ENCODE measurements at regions not wholly inside any gene's neighbourhood (a gene's known extent, or its start where the extent isn't known, plus 50 kb on each side); places are given as distances from the start of the nearest gene placed in this dataset.
"Not testable (repeated sequence)": the region's sequence is repeated elsewhere in the genome, so short reads cannot be mapped to it uniquely, and the experiment has no call there.

DNA sequence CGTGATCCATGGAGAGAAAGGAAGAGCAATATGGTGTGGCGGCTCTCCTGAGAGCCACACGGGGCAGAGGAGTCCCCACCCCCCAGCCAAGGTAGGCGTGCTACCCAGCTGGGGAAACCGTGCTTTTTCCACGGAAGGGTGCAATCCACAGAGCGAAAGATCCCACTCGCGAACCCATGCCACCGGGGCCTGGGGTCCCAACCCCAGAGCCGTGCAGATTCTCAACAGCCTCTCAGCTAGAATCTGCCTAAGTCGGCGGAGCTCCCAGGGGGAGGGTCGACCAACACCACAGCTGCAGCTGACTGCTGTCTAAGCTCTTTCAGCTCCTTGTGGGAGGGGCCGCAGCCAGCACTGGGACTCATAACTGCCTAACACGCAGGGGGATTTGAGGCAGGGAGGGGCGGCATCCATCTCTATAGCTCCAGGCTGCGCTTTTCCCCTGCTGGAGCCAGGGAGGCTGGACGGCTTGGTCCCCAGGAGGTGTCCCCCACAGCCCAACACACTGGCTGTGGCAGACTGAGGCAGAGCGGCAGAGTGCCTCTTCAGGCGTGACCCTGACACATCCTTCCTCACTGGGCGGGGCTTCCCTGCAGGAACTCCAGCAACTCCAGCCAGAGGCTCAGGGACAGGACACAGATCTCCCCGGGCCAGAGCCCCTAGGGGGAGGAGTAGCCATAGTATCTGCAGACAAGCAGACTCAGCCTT is 107.6 kb upstream of the ZBTB20 start:
- DNase-seq: no peak

DNA sequence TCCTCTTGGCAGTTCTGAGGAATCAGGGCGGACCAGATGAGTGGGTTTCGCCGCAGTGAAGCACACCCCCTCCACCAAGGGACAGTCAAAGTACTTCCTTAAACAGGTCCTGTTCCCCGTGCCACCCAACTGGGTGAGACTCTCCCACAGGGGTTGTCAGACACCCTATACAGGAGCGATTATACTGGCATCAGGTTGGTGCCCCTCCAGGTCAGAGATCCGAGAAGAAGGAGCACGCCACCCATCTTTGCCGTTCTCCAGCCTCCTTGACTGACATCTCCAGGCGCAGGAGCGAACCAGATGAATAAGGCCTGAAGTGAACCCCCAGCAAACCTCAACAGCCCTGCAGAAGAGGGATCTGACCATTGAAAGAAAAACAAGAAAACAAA is 108.1 kb upstream of the ZBTB20 start:
- DNase-seq: no peak

DNA sequence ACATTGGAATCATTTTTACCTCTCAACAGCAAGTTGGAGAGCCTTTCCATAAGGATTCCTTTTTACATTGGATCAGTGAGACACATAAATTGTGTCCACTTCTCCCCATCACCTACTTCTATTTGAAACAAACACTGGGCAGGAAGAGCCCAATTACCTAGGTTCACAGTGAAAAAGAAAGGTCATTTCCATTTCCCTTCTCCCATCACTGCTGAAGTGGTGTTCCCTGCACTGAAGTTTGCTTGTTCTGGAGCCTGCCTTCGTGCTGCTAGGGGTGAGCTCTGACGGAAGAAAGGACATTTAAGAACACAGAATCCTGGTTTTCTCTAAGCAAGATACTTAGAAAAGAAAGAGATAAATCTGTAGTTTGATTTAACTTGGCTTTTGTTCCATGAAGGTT is 123.8 kb upstream of the ZBTB20 start:
- DNase-seq: no peak

DNA sequence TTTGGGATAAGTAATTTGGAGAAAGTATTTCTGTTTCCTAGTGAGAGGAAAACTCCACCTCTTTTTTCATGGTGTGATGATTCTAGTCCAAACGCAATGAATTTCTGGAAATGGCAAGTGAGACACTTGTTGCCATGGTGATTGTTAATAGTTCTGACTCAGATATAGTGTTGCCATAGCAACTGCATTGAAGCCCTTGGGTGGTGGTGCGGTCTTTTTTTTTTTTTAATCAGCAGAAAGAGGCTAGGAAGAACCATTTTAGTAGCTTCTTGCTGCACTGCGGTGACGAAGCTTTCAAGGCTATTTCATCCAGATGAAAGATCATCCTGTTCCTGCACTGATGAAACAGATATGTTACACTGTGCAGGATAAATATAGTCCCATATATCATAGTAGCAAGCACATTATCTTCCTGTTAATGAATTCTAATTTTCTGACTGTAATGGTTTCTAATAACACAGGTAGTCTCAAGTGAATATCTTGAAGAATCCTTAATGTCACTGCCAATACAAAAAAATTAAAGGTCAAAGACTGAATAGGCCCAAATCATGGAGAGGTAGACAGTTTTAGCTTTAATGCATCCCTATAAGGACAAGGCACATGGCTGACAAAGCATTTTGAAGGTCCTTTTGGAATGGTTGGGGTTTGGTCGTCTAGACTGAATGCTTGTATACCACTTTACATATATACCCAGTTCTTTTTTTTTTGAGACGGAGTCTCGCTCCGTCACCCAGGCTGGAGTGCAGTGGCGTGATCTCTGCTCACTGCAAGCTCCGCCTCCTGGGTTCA is 125.1 kb upstream of the ZBTB20 start:
- DNase-seq: no peak

DNA sequence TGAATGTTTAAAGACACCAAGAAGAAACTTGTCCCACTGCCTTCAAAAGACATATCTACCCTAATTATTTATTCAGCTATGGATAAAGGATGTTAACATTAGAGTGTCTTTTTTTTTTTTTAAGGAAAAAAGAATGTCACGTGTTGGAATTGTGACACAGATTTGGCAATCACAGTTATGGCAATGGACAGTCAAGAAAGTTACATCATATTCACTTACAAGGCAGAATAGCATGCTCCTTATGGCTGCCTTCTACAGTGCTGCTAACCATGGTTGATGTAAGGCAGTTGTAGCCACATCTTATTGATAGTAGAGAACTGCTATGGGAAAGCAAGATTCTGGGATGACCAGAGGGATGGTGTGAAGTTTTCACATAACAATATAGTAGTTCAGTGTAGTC is 128.8 kb upstream of the ZBTB20 start:
- DNase-seq: no peak

DNA sequence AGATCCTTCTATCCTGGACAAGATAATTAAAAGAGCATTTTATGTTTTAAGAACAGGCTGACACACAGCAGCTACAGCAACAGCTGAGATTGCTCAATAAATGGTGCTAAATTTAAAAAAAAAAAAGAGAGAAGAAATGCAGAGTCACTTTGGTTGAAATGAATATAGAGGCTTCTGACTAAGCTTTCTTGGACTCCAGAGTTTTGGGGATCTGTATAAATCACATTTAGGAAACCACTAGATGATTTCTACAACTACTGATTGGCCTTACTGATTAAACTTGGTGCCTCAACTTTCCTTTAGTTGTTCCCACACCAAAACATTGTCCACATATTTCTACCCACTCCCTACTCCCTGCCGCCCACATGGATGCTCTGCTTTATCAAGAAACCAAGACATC is 132.9 kb upstream of the ZBTB20 start:
- DNase-seq: no peak

DNA sequence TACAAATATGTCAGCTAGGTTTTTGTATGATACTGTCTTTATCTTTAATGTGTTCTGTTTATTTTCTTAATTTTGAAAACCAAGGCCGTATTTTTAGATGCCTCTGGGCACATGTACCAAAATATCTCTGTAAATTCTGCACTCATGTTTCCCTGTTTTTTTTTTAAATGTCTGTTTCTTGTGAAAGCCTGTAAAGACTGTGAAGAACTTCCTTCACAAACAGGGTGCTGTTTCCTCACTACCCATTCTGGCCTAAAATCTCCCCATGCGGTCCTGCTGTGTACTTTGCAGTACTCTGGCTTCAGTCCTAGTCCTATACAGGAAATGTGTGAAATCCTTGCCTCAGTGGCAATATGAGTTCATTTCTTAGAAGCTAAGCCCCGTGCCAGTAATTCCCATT is 133.4 kb upstream of the ZBTB20 start:
- no peak for DNase-seq

DNA sequence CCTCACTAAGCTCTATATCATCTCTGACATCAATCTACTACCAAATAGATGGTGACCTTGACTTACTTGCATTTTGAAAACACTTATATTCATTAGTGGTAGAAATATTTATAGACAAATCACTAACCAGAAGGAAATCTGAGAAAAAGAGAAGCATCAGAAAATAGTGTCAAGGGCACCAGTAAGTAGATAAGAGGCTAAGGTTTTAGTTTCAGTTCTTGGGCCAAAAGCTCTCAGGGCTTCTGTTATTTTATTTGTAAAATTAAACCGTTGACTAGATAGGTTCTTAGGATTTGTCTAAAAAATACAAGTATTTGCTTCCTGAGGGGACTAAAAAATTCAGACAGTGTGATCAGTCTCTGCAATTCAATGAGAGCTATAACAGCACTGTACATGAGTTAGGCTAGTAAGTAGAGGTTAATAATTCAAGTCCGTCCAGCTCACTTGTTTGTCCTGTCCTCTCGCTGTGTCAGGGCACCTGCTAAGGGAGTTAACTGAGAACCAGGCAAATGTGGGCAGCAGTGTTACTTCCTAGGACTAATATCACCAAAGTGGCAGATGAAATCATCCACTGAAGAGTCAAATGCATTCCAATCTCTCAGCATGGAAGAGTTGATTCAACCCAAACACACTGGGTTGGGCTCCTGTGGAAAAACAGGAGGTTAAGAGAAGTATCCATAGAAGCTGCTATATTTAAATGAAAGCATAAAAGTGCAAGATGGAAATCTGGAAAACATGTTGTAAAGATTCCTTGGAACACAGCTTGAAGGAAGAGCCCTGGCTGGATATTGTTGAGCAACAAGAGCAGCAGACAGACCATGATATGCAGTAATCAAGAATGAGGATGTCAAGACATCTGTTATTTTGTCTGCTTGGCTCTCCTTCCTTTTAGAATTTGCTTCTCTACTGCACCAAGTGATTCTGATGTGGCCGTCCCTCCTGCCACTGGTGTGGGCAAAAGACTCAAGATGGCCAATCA is 134.9 kb upstream of the ZBTB20 start:
- no peak for DNase-seq

DNA sequence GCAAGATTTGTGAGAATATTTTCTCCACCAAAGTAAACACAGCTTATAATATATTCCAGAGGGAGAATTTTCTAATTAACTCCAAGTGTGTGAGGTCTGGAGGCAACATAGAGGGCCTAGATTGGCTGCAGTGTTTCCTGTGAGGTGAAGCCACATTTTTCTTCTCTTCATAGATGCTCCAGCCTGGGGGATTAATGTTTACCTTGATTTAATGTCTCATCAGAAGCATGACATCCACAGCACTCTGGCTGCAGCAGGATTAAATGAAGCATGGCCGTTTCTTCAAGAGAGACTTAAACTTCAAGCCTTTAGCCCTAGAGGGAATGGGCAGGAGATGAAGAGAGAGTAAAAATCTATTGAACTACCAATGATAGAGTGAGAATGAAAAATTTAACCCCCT is 137.9 kb upstream of the ZBTB20 start:
- DNase-seq: peak in 1 of 2 experiments; percentile 39

DNA sequence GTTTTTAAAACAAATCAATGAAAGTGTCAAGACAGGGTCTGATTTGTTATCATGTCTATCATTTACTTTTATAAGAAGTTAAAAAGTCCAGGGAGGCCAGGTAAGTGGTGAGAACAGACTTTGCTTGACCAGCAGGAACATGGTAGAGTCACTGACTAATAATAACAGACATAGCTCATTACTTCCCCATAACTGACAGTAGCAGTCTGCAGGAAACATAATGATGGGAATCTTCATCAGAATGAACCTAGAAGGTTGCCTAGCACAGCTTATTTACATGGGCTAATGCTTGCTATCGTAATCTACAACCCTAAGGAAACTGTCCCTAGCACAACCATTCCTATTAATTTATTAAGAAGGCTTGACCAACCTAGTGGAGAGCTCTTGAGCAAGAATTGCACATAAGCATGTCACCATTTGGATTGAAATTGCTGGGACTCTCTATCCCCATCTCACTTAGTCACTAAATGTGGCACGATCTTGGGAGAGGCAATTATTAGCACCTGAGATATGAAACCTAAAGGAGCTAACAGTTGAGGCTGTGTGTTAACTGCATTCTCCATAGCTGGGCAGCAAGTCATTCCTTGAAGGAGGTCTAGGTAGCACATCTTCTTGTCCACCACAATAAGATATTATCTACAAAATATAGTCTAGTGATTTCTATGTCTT is 139.6 kb upstream of the ZBTB20 start:
- no peak for DNase-seq

DNA sequence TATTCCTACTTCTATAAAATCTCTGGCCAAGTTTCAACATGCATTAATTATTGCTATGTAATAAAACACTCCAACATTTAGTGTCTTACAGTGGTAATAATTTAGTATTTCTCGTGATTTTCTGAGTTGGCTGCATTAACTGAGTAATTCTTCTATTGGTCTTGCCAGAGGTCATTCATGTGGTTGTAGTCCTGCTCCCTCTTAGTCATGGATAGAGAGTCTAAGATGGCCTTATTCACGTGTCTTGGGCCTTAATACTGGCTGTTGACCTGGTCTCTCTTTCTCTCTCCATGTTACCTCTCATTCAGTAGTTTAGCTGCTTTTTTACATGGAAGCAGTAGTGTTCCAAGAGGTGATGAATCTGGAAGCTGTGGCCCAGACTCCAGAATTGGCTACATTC is 140.1 kb upstream of the ZBTB20 start:
- DNase-seq: no peak

DNA sequence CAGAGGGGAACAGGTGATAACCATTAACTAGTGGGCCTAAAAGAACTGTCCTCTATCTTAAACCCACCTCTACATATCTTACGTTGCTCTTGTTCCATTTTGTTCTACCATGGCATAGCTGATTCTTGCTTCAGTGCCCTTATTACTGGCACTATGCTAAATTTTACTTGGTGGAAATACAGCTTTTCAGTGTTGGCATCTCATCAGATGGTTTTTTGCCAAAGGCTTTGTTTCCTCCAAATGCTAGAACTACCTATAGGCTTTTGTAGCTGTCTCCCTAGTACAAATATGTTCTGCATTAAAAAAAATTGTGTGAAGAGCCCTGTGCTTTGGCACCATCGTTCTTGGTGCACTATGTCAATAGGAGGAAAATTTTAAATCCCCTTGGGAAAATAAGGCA is 145.0 kb upstream of the ZBTB20 start:
- DNase-seq: no peak

DNA sequence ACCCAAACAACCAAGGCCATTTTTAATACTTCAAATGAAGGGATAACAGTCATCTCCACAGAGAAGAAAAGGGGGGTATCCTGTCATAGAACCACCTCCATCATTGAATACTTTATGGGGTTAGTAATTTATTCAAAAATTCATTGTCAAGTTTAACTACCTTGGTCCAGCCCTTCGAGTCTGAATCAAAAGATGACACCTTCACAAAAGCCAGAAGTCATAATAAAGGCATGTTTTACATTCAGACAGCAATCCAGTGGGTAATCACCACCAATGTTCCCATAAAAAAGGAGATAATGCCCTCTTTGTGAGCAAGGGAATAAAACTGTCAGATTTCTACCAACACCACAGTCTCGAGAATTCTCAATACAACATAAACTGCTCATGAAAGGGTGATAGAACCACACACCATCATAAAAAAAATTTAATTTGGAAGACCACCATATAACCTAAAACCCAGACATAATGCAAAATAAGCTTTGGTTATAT is 145.6 kb upstream of the ZBTB20 start:
- no peak for DNase-seq

DNA sequence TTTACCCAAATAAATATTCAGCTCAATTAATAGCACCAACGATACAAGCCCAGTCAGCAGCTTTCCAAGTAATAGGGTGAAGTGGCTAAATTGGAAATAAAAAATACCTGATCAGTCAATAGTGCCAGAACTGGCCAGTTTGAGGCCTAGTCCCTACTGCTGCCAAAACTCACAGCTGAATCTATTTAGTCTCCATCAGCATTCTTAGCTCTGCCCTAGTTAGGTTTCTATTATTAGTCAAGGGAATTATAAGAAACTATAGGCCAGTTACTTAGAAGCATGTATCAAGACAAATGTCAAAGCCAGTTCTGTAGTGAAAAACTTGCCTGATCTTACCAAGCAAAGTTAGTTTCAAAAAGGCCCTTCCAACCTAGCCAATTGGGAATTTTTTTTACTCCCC is 146.2 kb upstream of the ZBTB20 start:
- DNase-seq: no peak

DNA sequence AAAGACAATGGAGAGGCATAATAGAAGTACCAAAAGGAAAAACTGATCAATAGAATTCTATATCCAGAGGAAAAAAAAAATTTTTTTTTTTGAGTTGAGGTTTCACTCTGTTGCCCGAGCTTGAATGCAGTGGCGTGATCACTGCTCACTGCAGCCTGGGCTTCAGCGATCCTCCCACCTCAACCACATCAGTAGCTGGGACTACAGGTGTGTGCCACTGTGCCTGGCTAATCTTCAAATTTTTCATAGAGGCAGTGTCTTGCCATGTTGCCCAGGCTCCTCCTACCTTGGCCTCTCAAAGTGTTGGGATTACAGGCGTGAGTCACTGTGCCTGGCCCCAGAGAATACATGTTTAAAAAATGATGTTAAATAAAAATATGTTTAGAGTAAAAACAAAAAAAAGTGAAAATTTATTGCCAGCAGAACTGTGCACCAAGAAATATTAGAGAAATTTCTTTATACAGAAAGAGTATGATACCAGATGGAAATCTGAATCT is 154.3 kb upstream of the ZBTB20 start:
- no peak for DNase-seq

DNA sequence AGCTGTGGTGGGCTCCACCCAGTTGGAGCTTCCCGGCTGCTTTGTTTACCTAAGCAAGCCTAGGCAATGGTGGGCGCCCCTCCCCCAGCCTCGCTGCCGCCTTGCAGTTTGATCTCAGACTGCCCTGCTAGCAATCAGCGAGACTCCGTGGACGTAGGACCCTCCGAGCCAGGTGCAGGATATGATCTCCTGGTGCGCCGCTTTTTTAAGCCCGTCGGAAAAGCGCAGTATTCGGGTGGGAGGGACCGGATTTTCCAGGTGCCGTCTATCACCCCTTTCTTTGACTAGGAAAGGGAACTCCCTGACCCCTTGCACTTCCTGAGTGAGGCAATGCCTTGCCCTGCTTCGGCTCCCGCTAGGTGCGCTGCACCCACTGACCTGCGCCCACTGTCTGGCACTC is 170.9 kb upstream of the ZBTB20 start:
- not testable (repeated sequence) for DNase-seq

DNA sequence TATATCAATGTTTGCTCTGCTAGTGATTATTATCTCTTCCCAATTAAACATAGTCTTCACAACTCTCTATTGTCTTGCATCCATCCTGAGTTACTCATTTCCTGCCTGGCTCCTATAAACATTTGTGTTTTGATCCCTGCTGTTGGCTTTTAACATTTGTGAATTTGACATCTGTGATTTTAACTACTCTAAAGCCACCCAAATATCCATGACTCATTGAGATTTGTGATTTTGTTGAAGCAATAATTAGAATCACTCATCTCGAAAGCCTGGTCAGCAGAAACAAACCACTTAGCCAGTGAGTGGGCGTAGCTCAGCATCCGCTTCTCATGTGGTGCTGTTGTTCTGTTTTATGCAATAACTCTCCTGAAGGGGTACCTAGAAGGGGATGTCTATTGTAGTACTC is 174.3 kb upstream of the ZBTB20 start:
- DNase-seq: no peak

DNA sequence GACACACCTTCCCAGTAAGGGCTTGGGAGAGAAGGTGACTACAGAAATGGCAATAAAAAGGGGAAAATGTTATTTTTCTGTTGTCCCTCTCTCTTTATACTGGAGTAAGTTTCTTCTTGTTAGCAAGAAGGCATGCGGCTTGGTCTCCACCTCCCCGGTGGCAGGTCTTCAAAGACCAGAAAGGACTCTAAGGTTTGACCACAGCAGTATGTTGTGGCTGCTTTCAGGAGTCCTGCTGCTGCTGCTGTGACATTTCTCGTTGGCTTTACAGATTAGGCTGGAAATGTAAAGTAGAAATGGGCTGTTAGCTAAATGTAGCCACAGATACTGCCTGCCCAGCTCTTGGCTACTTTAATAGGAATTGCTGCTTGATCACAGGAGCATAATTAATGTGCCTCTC is 175.8 kb upstream of the ZBTB20 start:
- DNase-seq: no peak

DNA sequence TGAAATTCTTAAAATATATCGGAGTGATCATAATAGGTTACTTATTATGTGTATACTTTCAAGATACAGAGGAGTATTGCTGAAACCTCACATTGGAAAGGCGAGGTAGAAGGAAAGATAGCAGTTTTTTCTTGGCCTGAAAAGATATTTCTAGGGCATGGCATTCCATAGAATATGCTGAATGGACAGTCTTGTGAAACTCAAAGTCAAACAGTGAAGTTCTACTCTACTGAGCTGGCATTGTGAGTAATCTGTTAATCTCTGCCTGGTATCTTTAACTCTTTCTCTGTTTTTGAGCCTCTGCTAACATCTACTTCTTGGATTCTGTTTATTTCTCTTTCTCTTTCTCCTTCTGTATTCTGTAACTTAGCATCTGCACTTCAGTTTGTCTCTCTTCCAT is 176.3 kb upstream of the ZBTB20 start:
- DNase-seq: no peak

DNA sequence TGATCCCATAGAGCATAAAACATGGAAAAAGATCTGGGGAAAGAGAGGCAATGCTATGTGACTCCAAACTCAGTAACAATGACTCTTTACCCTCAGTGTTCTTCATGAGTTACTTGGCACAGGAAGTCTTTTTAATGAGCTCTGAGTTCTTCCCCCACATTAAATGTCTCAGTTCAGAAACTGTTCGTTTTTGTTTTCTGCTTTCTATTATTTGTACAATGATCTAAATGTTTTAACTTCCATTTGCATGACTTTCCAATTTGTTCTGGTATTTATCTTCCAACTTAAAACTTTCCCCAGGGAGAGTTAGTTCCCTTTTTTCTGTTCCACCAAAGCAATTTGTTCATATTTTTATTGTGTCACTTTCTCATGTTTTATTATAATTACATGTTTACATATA is 177.0 kb upstream of the ZBTB20 start:
- no peak for DNase-seq

DNA sequence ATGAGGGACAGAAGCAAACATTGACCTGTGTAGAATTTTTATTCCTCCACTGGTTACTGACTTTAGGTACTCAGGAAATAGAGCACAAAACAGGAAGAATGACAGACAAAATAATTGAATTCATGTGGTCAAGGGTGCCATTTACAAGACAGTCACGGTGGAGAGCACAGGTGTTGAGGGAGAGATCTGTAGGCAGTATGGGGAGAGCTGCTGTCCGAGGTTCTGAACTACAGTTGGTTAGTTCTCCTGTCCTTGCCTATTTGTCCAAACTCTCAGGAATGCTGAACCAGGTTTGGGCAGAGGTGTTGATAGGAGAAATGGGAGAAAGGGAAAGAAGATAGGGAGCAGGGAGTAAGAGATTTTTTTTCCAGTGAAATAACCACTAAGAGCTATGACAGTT is 178.5 kb upstream of the ZBTB20 start:
- no peak for DNase-seq

DNA sequence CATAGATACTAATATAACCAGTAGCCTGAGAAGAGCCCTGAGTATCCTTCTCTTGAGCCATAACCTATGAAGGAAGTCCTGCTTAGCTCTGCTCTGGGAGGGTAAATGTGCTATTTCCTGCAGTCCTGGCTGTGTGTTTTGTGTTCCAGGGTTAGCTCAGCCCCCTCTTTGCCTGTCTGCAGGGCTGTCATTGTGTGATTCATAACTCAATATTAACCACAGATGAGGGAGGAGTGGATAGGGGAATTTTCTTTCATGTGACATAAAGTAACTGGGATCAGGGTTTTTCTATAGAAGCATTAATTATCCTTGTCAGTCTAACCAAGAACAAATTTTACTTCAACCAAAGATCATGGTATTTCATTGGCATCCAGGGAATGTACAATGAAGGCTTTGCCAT is 183.3 kb upstream of the ZBTB20 start:
- no peak for DNase-seq

DNA sequence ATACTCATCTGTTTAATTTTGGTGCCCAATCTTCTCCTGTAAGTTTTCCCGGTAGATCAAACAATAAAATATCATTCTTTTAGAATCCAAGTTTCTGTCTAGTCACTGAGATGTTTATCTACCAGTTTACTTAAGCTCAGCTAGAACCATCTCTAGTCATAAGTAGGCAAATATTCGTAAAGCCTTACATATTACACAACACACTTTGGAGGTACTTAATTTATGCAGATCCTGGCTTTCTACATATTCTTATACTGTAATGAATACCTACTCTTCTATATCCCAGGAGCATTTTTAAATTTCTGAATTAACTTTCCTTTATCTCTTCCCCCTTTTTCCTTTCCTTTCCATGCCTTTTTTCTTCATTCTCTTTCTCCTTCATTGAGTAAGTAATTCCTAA is 185.9 kb upstream of the ZBTB20 start:
- no peak for DNase-seq
